K562 (cell line): ENCODE measurements at regions not wholly inside any gene's neighbourhood (a gene's known extent, or its start where the extent isn't known, plus 50 kb on each side); places are given as distances from the start of the nearest gene placed in this dataset.

Experiments used
- ATAC-seq: fragments of 200-7000 bp; cut with Tn5 transposase; 3 replicates; pipeline ENCODE4 v1.9.1; 2020; ENCODE audit warnings: moderate library complexity
- BruUV-seq: library from RNA; stranded (reverse); fragments of 400-500 nt; replicated peaks from 2 replicates; lab custom pipeline; 2021; lab: Mats Ljungman, UMichigan
- CTCF ChIA-PET: fragments of 300-600 bp; formaldehyde crosslinking; extraction: SDS; loops from one replicate; lab custom pipeline; 2021; ENCODE audit warnings: low intra/inter-chr PET ratio; lab: Yijun Ruan, JAX
- POLR2A ChIA-PET: fragments of 300-600, 350-650 bp; sonication (Branson Sonifier 250); formaldehyde crosslinking; extraction: SDS; loops from one replicate; lab custom pipeline; 2021; ENCODE audit warnings: antibody characterized with exemption, inconsistent platforms; lab: Yijun Ruan, JAX
- DNase-seq, 4 experiments: peaks; one replicate each; pipeline versions ENCODE4 v3.0.0 to v3.0.0-alpha.2; 2011 to 2018; ENCODE audit warnings: low spot score in 3 of 4, mixed read lengths in 3 of 4; ENCODE audit errors: extremely low read depth in 1 of 4
- FAIRE-seq: peaks from 2 replicates; lab custom pipeline; 2011; peaks lifted over from hg19 to GRCh38; lab: Jason Lieb, UNC
- H2AFZ ChIP-seq: 2 replicates; pipeline ENCODE4 v1.6.0; 2011; ENCODE audit warnings: low read depth, low read length, control low read depth, inconsistent platforms
- H3K27ac ChIP-seq: fragments of 200-600 bp; 3 replicates; pipeline ENCODE4 v1.8.0; 2011; ENCODE audit warnings: low read depth, mild to moderate bottlenecking, control low read depth, inconsistent platforms, low read length, moderate library complexity, mixed read lengths; ENCODE audit errors: extremely low read depth
- H3K27me3 ChIP-seq, 2 experiments: fragments of 300-600 bp in 1 of 2; 2 replicates in 1 of 2; 3 replicates in 1 of 2; pipeline versions ENCODE4 v1.6.0 to v1.8.0; 2011; ENCODE audit warnings: inconsistent platforms in 2 of 2, low read length in 2 of 2, mild to moderate bottlenecking in 1 of 2, mixed read lengths in 1 of 2, moderate library complexity in 1 of 2; ENCODE audit not compliant: control insufficient read depth in 2 of 2, insufficient read depth in 2 of 2
- H3K36me3 ChIP-seq: fragments of 300-600 bp; 3 replicates; pipeline ENCODE4 v1.8.0; 2011; ENCODE audit warnings: mild to moderate bottlenecking, low read length, inconsistent platforms; ENCODE audit not compliant: control insufficient read depth, insufficient read depth
- H3K4me1 ChIP-seq, 2 experiments: fragments of 200-600 bp in 1 of 2; replicated peaks in 1 of 2; 2 replicates in 1 of 2; 3 replicates in 1 of 2; pipeline versions ENCODE4 v1.5.1 to v1.8.0; 2011; ENCODE audit warnings: inconsistent platforms in 2 of 2, low read length in 2 of 2, mild to moderate bottlenecking in 1 of 2, mixed read lengths in 1 of 2, moderate library complexity in 1 of 2; ENCODE audit not compliant: control insufficient read depth in 2 of 2, insufficient read depth in 2 of 2
- H3K4me2 ChIP-seq: 2 replicates; pipeline ENCODE4 v1.6.1; 2011; ENCODE audit warnings: low read length, control low read depth, inconsistent platforms, mixed read lengths; ENCODE audit not compliant: insufficient read depth
- H3K4me3 ChIP-seq: fragments of 200-600 bp; sonication (generic), shearing (Covaris generic); 2 replicates; pipeline ENCODE4 v1.5.1; 2016; ENCODE audit warnings: control low read depth, inconsistent platforms
- H3K79me2 ChIP-seq: fragments of 200-600 bp; 3 replicates; pipeline ENCODE4 v1.8.0; 2011; ENCODE audit warnings: low read length, inconsistent platforms; ENCODE audit not compliant: control insufficient read depth, insufficient read depth
- H3K9ac ChIP-seq, 2 experiments: 2 replicates each; pipeline versions ENCODE4 v1.6.0 to v1.6.1; 2011; ENCODE audit warnings: low read depth in 2 of 2, low read length in 2 of 2, control low read depth in 1 of 2, inconsistent platforms in 1 of 2, mild to moderate bottlenecking in 1 of 2, mixed read lengths in 1 of 2; ENCODE audit not compliant: insufficient read depth in 1 of 2
- H3K9me1 ChIP-seq: one replicate; pipeline ENCODE4 v1.6.0; 2011; ENCODE audit warnings: inconsistent platforms, mild to moderate bottlenecking, low read length, moderate library complexity; ENCODE audit not compliant: control insufficient read depth, insufficient read depth
- H3K9me3 ChIP-seq: replicated peaks from 2 replicates; pipeline ENCODE4 v1.5.1; 2011; ENCODE audit warnings: low read depth, low read length, inconsistent platforms; ENCODE audit not compliant: control insufficient read depth, insufficient read depth
- H4K20me1 ChIP-seq: replicated peaks from 2 replicates; pipeline ENCODE4 v1.6.1; 2011; ENCODE audit warnings: low read length, inconsistent platforms, mixed read lengths; ENCODE audit not compliant: control insufficient read depth, insufficient read depth
- BCL6 ChIP-seq: fragments of 250-450 bp; sonication (Bioruptor Pico); IDR thresholded peaks from 2 replicates; pipeline ENCODE4 v1.4.0; 2020
- GABPB1 ChIP-seq: sonication (generic); formaldehyde crosslinking; IDR thresholded peaks from 2 replicates; pipeline ENCODE4 v1.8.0; 2022; ENCODE audit warnings: mild to moderate bottlenecking, missing genetic modification reagents
- HNRNPLL ChIP-seq: fragments of 200-400 bp; formaldehyde crosslinking; IDR thresholded peaks from 2 replicates; pipeline ENCODE4 v1.6.1; 2017; ENCODE audit warnings: low read length, low read depth, mild to moderate bottlenecking; ENCODE audit not compliant: poor library complexity, severe bottlenecking
- ZBTB5 ChIP-seq: fragments of 450-650 bp; IDR thresholded peaks from 2 replicates; pipeline ENCODE4 v1.6.1; 2017; ENCODE audit warnings: antibody characterized with exemption
- WGBS: fragments of 100-300 bp; shearing (Covaris generic); methylation state at CpG from one replicate; pipeline ENCODE4 v1.1.6; 2016; ENCODE audit warnings: low coverage, mixed read lengths; ENCODE audit not compliant: insufficient coverage; ENCODE audit errors: missing lambda C conversion rate; 5-methylcytosine and 5-hydroxymethylcytosine counted together
- in situ Hi-C: fragments of 300-500 bp; cut with MboI; formaldehyde crosslinking; loops from 4 replicates; pipeline ENCODE4 v1.15.0; 2018; ENCODE audit warnings: inconsistent platforms, mixed read lengths
- intact Hi-C: fragments of 100-400 bp; cut with micrococcal nuclease; formaldehyde crosslinking; loops from 2 replicates; pipeline ENCODE4 v1.14.2; 2022

GRCh38 chr1:221394011-221394544 is 347.8 kb downstream of the DUSP10 start:
- no peak for FAIRE-seq
- no peak for ATAC-seq
- no peaks in the 10 kb centered on the region for H3K79me2 ChIP-seq
- H4K20me1 ChIP-seq = no peaks in the 10 kb centered on the region
- BruUV-seq = no TSS peak
- H3K4me3 ChIP-seq = no peak overlapping the region
- H3K9me1 ChIP-seq = no peaks in the 10 kb centered on the region
- WGBS = under 1% methylated on average over 6 of the region's 6 CpGs
- POLR2A ChIA-PET = no interaction called here
- no peak overlapping the region for H3K4me2 ChIP-seq
- no peak overlapping the region for H3K9ac ChIP-seq
- intact Hi-C loops (no loop called here), in situ Hi-C loops (no loop called here)
- H2AFZ ChIP-seq = no peak overlapping the region
- no peaks in the 10 kb centered on the region for H3K27me3 ChIP-seq
- H3K27ac ChIP-seq = no peak overlapping the region
- CTCF ChIA-PET = no interaction called here
- no peaks in the 10 kb centered on the region; the same call in 1 of the 2 replicates for H3K9me3 ChIP-seq
- no peak for DNase-seq
- H3K36me3 ChIP-seq = no peaks in the 10 kb centered on the region
- TF ChIP-seq ZBTB5 = no peak
- no peak for TF ChIP-seq GABPB1 (CRISPR knock-in tag)
- no peak for TF ChIP-seq BCL6 (CRISPR knock-in tag)
- no peak for TF ChIP-seq HNRNPLL
- no peaks in the 10 kb centered on the region for H3K4me1 ChIP-seq
